ENCODE measurements at regions not wholly inside any gene's neighbourhood (a gene's known extent, or its start where the extent isn't known, plus 50 kb on each side); places are given as distances from the start of the nearest gene placed in this dataset.
"Not testable (repeated sequence)": the region's sequence is repeated elsewhere in the genome, so short reads cannot be mapped to it uniquely, and the experiment has no call there.

DNA sequence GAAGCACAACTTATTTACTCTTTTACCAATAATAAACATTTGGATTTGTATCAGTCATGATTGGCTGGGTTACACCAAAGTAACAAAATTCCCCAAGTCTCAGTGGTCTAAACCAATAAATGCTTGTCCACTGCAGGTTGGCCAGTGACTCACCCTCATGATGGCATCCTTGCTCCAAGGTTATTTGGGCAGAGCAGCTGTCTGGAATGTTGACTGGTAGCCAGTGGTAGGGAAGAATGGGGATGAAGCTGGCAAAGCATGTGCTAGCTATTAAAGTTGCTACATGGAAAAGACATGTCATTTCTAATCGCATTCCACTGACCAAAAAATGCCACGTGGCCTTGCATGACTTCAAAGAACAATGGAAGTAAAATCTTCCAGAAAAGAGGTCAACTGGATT, 1168.7 kb upstream of the CELF2 start:
- TF ChIP-seq, protein P1, sequence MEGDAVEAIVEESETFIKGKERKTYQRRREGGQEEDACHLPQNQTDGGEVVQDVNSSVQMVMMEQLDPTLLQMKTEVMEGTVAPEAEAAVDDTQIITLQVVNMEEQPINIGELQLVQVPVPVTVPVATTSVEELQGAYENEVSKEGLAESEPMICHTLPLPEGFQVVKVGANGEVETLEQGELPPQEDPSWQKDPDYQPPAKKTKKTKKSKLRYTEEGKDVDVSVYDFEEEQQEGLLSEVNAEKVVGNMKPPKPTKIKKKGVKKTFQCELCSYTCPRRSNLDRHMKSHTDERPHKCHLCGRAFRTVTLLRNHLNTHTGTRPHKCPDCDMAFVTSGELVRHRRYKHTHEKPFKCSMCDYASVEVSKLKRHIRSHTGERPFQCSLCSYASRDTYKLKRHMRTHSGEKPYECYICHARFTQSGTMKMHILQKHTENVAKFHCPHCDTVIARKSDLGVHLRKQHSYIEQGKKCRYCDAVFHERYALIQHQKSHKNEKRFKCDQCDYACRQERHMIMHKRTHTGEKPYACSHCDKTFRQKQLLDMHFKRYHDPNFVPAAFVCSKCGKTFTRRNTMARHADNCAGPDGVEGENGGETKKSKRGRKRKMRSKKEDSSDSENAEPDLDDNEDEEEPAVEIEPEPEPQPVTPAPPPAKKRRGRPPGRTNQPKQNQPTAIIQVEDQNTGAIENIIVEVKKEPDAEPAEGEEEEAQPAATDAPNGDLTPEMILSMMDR (IDR thresholded peaks at IDR 0.05): no peak
- DNase-seq: no peak
- ATAC-seq: no peak
- H3K9me3 ChIP-seq: peaks cover 21% of the 10 kb centered on the region
- H3K4me3 ChIP-seq: no peak overlapping the region
- H3K27me3 ChIP-seq: no peaks in the 10 kb centered on the region
- H3K36me3 ChIP-seq: no peaks in the 10 kb centered on the region
- no peaks in the 10 kb centered on the region for H3K4me1 ChIP-seq
- H3K27ac ChIP-seq: no peak overlapping the region
- intact Hi-C loops (cut with DNase I): no loop called here

DNA sequence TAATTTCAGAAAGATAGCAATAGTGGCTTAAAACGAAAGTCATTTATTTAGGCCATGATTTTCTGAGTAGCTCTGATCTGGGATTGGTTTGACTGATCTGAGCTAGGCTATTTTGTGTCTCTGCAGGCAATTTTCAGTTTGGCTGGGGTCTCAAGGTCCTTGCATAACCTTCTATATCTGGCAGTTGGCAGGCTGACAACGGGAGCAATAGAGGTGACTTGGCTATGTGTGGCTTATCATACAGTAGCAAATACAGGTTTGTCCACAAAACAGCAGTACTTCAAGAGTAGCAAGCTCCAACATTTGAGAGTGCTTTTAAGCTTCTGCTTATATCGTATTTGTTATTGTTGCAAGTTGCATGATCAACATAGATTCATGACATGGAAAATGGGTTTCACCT, 1167.3 kb upstream of the CELF2 start:
- H3K27me3 ChIP-seq: no peaks in the 10 kb centered on the region
- H3K9me3 ChIP-seq: peaks cover 15% of the 10 kb centered on the region
- TF ChIP-seq, protein P1 (IDR thresholded peaks at IDR 0.05): no peak
- intact Hi-C loops (cut with DNase I): no loop called here
- no peaks in the 10 kb centered on the region for H3K4me1 ChIP-seq
- no peaks in the 10 kb centered on the region for H3K36me3 ChIP-seq
- no peak overlapping the region for H3K4me3 ChIP-seq
- DNase-seq (no peak), ATAC-seq (no peak)
- H3K27ac ChIP-seq: no peak overlapping the region

DNA sequence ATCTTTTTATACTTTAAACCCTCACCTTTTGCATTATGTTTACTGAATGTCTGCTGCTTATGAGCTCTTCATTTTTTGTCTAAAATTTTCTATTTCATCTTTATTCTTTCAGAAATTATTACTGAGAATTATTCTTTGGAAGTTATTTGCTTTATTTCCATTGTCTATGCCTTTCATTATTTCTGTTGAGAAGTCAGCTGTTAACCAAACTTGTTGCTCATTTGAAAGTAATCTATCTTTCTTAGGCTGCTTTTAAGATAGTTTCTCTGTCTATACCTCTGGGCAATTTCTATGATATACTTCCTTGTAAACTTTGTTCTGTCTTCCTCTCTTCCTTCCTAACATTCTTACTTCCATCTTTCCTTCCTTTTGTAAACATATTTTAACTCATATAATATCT, 1165.9 kb upstream of the CELF2 start:
- intact Hi-C loops (cut with DNase I): no loop called here
- TF ChIP-seq, protein P1 (IDR thresholded peaks at IDR 0.05): no peak
- H3K4me3 ChIP-seq: no peak overlapping the region
- H3K4me1 ChIP-seq: no peaks in the 10 kb centered on the region
- H3K9me3 ChIP-seq: peaks cover 15% of the 10 kb centered on the region
- no peaks in the 10 kb centered on the region for H3K36me3 ChIP-seq
- no peak overlapping the region for H3K27ac ChIP-seq
- ATAC-seq: no peak
- DNase-seq: no peak
- H3K27me3 ChIP-seq: no peaks in the 10 kb centered on the region

DNA sequence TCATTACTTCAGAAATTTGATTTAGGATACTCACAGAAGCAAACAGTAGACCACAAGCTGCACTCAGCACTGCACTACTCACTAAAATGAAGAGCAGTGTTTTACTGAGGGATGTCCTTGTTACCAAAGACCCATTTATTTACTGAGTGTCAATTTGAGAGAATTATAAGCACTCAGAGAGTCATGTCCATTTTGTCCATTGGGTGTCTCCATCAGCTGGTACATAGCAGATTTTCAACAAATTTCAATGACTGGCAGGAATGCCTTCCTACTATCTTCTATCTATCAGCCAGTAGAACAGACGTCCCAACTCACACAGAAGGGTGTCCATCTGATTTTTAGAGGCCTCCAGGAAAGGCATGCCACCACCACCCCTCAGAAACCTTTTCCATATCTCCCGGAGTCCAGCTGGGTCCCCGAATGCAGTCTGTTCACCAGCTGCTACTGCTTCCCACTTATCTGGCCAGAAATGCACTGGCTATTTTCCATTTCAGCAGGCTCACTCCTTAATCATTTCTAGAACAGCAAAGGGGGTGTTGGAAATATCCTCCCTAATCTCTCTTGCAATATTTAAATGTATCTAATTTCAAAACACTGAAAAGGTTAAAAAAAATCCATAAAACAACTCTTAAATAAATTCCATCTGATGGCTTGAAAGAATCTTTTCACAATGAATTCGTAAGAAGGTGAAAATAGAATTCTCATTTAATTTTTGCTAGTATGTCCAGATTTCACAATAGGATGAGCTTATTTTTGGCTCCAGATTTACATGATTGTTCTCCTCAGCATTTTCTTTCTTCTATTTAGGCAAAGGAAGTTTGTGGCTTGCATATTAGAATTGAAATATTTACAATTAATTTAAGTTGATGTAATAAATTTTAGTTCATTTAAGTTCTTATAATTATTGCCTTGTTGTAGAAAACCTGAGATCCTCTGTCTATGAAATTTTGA, 1164.0 kb upstream of the CELF2 start:
- ATAC-seq (no peak), DNase-seq (no peak)
- Histone ChIP-seq H3K27ac (no peak overlapping the region), H3K4me3 (no peak overlapping the region), H3K27me3 (no peaks in the 10 kb centered on the region), H3K4me1 (no peaks in the 10 kb centered on the region), H3K36me3 (no peaks in the 10 kb centered on the region), H3K9me3 (peaks cover 15% of the 10 kb centered on the region)
- intact Hi-C loops (cut with DNase I): no loop called here
- TF ChIP-seq, protein P1 (IDR thresholded peaks at IDR 0.05): no peak

DNA sequence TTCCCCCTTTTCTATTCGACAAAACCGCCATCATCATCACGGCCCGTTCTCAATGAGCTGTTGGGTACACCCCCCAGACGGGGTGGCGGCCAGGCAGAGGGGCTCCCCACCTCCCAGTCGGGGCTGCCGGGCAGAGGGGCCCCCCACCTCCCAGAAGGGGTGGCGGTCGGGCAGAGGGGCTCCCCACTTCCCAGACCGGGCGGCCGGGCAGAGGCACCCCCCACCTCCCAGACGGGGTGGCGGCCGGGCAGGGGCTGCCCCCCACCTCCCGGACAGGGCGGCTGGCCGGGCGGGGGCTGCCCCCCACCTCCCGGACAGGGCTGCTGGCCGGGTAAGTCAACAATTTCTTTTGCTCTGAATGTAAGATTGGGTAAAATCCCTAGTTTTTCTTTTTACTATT, 1162.2 kb upstream of the CELF2 start:
- ATAC-seq; DNase-seq; H3K36me3 ChIP-seq; H3K4me1 ChIP-seq; H3K4me3 ChIP-seq; H3K27ac ChIP-seq; intact Hi-C loops (cut with DNase I); H3K27me3 ChIP-seq: not testable (repeated sequence)
- peaks cover 15% of the 10 kb centered on the region for H3K9me3 ChIP-seq

DNA sequence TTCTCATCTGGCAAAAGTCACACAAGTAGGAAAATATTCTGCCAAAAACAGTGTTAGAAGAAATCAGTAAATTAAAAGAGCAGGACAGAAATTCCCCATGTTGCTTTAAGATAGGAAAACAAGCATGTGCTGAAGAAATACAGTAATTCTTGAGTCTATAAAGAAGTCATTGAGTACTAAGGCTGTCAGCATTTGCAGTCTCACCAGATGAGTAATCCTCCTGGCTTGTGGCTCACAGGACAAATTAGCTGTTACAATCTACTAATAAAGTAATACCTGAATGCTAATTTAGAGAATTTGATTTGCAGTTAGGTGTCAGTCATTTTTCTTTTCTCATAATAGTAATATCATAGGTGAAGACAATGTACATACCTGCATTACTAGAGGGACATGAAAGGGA, 1158.9 kb upstream of the CELF2 start:
- H3K4me3 ChIP-seq: no peak overlapping the region
- intact Hi-C loops (cut with DNase I): no loop called here
- H3K27ac ChIP-seq: no peak overlapping the region
- TF ChIP-seq, protein P1 (IDR thresholded peaks at IDR 0.05): no peak
- H3K27me3 ChIP-seq: no peaks in the 10 kb centered on the region
- DNase-seq (no peak), ATAC-seq (no peak)
- no peaks in the 10 kb centered on the region for H3K36me3 ChIP-seq
- H3K9me3 ChIP-seq: no peaks in the 10 kb centered on the region
- no peaks in the 10 kb centered on the region for H3K4me1 ChIP-seq
